IMR-90 (cell line): ENCODE measurements at regions not wholly inside any gene's neighbourhood (a gene's known extent, or its start where the extent isn't known, plus 50 kb on each side); places are given as distances from the start of the nearest gene placed in this dataset.

ENCODE experiments used
- BHLHE40 ChIP-seq: fragments of 150-350 bp; IDR thresholded peaks from 2 replicates; pipeline ENCODE4 v1.6.1; 2016; ENCODE audit warnings: mild to moderate bottlenecking, low read depth, low read length
- CEBPB ChIP-seq: IDR thresholded peaks from 2 replicates; pipeline ENCODE4 v1.6.1; 2012; ENCODE audit warnings: low read depth, low read length, improper control_type of control experiment
- CHD1 ChIP-seq: IDR thresholded peaks from 2 replicates; pipeline ENCODE4 v1.6.1; 2012; ENCODE audit warnings: low read depth, low read length, improper control_type of control experiment
- FOS ChIP-seq: fragments of 150-350 bp; IDR thresholded peaks from 2 replicates; pipeline ENCODE4 v1.6.1; 2016; ENCODE audit warnings: low read depth, low read length
- MAFK ChIP-seq: IDR thresholded peaks from 2 replicates; pipeline ENCODE4 v1.6.1; 2012; ENCODE audit warnings: low read depth, low read length, improper control_type of control experiment
- MXI1 ChIP-seq: IDR thresholded peaks from 2 replicates; pipeline ENCODE4 v1.6.1; 2012; ENCODE audit warnings: low read depth, mild to moderate bottlenecking, low read length, moderate library complexity, borderline replicate concordance
- POLR2A ChIP-seq: IDR thresholded peaks from 2 replicates; pipeline ENCODE4 v1.6.1; 2012; ENCODE audit warnings: mild to moderate bottlenecking, low read depth, low read length
- RAD21 ChIP-seq: IDR thresholded peaks from 2 replicates; pipeline ENCODE4 v1.6.1; 2012; ENCODE audit warnings: low read length, improper control_type of control experiment
- RCOR1 ChIP-seq: IDR thresholded peaks from 2 replicates; pipeline ENCODE4 v1.6.1; 2012; ENCODE audit warnings: mild to moderate bottlenecking, low read length, improper control_type of control experiment; ENCODE audit not compliant: insufficient replicate concordance
- RFX5 ChIP-seq: IDR thresholded peaks from 2 replicates; pipeline ENCODE4 v1.8.0; 2012; ENCODE audit warnings: low read depth, mild to moderate bottlenecking, low read length, moderate library complexity
- SMC3 ChIP-seq: fragments of 150-350 bp; IDR thresholded peaks from 2 replicates; pipeline ENCODE4 v1.6.1; 2016; ENCODE audit warnings: low read depth, mild to moderate bottlenecking, antibody characterized with exemption, low read length, moderate library complexity
- TF ChIP-seq, protein P1 (sequence below): conservative IDR thresholded peaks from 2 replicates; pipeline ENCODE4 v1.5.1; 2012; ENCODE audit warnings: mild to moderate bottlenecking, low read depth, low read length, improper control_type of control experiment
- TF ChIP-seq, protein P2 (sequence below): fragments of 150-350 bp; IDR thresholded peaks from 2 replicates; pipeline ENCODE4 v1.6.1; 2016; ENCODE audit warnings: low read depth, mild to moderate bottlenecking, low read length, moderate library complexity, borderline replicate concordance
- TF ChIP-seq, protein P3 (sequence below): fragments of 150-350 bp; IDR thresholded peaks from 2 replicates; pipeline ENCODE4 v1.6.1; 2017; ENCODE audit warnings: mild to moderate bottlenecking, antibody characterized with exemption, low read length, low read depth

DNA sequence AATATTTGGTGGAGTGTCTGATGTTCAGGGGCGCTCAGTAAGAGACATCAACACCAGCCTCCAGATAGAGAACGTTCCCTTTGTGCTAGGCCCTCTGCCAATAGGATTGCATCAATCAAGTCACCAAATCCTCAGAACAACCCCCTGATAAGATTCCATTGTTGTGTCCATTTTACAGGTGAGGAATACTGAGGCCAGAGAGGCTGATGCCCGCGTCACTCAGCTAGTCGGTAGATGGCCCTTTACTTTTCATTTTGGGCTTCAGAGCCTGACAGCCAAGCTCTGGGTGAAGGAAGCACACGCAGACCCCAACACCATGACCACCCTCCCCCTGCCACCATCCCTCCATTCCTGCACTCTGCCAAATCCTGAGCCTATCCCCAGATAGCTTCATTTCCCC lies 406.2 kb downstream of the PTPRU start:
- TF ChIP-seq RFX5 (no peak), RCOR1 (no peak), MAFK (no peak), SMC3 (no peak), FOS (no peak), POLR2A (no peak), CEBPB (no peak), BHLHE40 (no peak), CHD1 (no peak), RAD21 (no peak), MXI1 (no peak)
- TF ChIP-seq, protein P1, sequence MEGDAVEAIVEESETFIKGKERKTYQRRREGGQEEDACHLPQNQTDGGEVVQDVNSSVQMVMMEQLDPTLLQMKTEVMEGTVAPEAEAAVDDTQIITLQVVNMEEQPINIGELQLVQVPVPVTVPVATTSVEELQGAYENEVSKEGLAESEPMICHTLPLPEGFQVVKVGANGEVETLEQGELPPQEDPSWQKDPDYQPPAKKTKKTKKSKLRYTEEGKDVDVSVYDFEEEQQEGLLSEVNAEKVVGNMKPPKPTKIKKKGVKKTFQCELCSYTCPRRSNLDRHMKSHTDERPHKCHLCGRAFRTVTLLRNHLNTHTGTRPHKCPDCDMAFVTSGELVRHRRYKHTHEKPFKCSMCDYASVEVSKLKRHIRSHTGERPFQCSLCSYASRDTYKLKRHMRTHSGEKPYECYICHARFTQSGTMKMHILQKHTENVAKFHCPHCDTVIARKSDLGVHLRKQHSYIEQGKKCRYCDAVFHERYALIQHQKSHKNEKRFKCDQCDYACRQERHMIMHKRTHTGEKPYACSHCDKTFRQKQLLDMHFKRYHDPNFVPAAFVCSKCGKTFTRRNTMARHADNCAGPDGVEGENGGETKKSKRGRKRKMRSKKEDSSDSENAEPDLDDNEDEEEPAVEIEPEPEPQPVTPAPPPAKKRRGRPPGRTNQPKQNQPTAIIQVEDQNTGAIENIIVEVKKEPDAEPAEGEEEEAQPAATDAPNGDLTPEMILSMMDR: no peak
- TF ChIP-seq, protein P2, sequence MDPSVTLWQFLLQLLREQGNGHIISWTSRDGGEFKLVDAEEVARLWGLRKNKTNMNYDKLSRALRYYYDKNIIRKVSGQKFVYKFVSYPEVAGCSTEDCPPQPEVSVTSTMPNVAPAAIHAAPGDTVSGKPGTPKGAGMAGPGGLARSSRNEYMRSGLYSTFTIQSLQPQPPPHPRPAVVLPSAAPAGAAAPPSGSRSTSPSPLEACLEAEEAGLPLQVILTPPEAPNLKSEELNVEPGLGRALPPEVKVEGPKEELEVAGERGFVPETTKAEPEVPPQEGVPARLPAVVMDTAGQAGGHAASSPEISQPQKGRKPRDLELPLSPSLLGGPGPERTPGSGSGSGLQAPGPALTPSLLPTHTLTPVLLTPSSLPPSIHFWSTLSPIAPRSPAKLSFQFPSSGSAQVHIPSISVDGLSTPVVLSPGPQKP: no peak
- TF ChIP-seq, protein P3, sequence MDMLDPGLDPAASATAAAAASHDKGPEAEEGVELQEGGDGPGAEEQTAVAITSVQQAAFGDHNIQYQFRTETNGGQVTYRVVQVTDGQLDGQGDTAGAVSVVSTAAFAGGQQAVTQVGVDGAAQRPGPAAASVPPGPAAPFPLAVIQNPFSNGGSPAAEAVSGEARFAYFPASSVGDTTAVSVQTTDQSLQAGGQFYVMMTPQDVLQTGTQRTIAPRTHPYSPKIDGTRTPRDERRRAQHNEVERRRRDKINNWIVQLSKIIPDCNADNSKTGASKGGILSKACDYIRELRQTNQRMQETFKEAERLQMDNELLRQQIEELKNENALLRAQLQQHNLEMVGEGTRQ: no peak
